Hematopoietic multipotent progenitor cell treated with erythropoietin and hydrocortisone succinate and interleukin-3 and kit ligand, for 8 days (in vitro differentiated cells): ENCODE measurements at regions not wholly inside any gene's neighbourhood (a gene's known extent, or its start where the extent isn't known, plus 50 kb on each side); places are given as distances from the start of the nearest gene placed in this dataset.

ENCODE experiments used
- DNase-seq: peaks from one replicate; pipeline ENCODE4 v3.0.0-alpha.2; 2015

GRCh38 chr6:747028-747427, 54.1 kb upstream of the EXOC2 start:
- DNase-seq = no peak

GRCh38 chr6:744666-745353, 51.9 kb upstream of the EXOC2 start:
- DNase-seq = no peak

- DNase-seq = no peak
These were observed 50.6 kb upstream of the EXOC2 start for GRCh38 chr6:743320-744096.
